SK-N-SH (cell line): ENCODE measurements at regions not wholly inside any gene's neighbourhood (a gene's known extent, or its start where the extent isn't known, plus 50 kb on each side); places are given as distances from the start of the nearest gene placed in this dataset.

Experiments
- CTCF ChIA-PET: fragments of 300-600, 350-600 bp; formaldehyde crosslinking; extraction: SDS; loops from one replicate; lab custom pipeline; 2021; lab: Yijun Ruan, JAX
- POLR2A ChIA-PET: fragments of 350-600 bp; sonication (Branson Sonifier 250); formaldehyde crosslinking; extraction: SDS; loops from one replicate; lab custom pipeline; 2020; ENCODE audit warnings: antibody characterized with exemption, inconsistent platforms; lab: Yijun Ruan, JAX
- DNase-seq: peaks from one replicate; pipeline ENCODE4 v3.0.0; 2012
- H2AFZ ChIP-seq: fragments of 200-600 bp; sonication (generic); 2 replicates; pipeline ENCODE4 v1.8.1; 2016; ENCODE audit warnings: antibody characterized with exemption, mild to moderate bottlenecking, low read depth
- H3F3A ChIP-seq: fragments of 200-600 bp; sonication (generic); replicated peaks from 2 replicates; pipeline ENCODE3; 2016; ENCODE audit warnings: antibody characterized with exemption, mild to moderate bottlenecking; ENCODE audit not compliant: insufficient read depth
- H3K27ac ChIP-seq, 2 experiments: fragments of 200-500 bp in 1 of 2; fragments of 200-600 bp in 1 of 2; sonication (Bioruptor generic) in 1 of 2; sonication (generic), shearing (Covaris generic) in 1 of 2; 2 replicates each; pipeline versions ENCODE4 v1.5.1 to v1.6.1; 2014 to 2016; ENCODE audit warnings: low read depth in 2 of 2, inconsistent platforms in 1 of 2, low read length in 1 of 2, mild to moderate bottlenecking in 1 of 2, mixed read lengths in 1 of 2
- H3K27me3 ChIP-seq: fragments of 200-600 bp; sonication (generic), shearing (Covaris generic); 2 replicates; pipeline ENCODE4 v1.6.1; 2016; ENCODE audit warnings: mixed run types; ENCODE audit not compliant: insufficient read depth
- H3K36me3 ChIP-seq, 2 experiments: fragments of 200-500 bp in 1 of 2; fragments of 200-600 bp in 1 of 2; sonication (Bioruptor generic) in 1 of 2; sonication (generic) in 1 of 2; replicated peaks in 1 of 2; 2 replicates each; pipeline versions ENCODE3 to v1.5.1; 2014 to 2016; ENCODE audit warnings: low read length in 1 of 2, mild to moderate bottlenecking in 1 of 2; ENCODE audit not compliant: insufficient read depth in 2 of 2, control insufficient read depth in 1 of 2
- H3K4me1 ChIP-seq, 2 experiments: fragments of 200-500 bp in 1 of 2; fragments of 200-600 bp in 1 of 2; sonication (Bioruptor generic) in 1 of 2; sonication (generic), shearing (Covaris generic) in 1 of 2; 2 replicates each; pipeline versions ENCODE4 v1.5.1 to v1.6.1; 2014 to 2016; ENCODE audit warnings: low read depth in 1 of 2, low read length in 1 of 2, mixed run types in 1 of 2; ENCODE audit not compliant: insufficient read depth in 2 of 2, control insufficient read depth in 1 of 2
- H3K4me2 ChIP-seq: fragments of 200-600 bp; sonication (generic), shearing (Covaris generic); 2 replicates; pipeline ENCODE4 v1.6.1; 2017; ENCODE audit warnings: mixed run types
- H3K4me3 ChIP-seq, 2 experiments: fragments of 200-500 bp in 1 of 2; fragments of 200-600 bp in 1 of 2; sonication (Bioruptor generic) in 1 of 2; sonication (generic), shearing (Covaris generic) in 1 of 2; 2 replicates each; pipeline versions ENCODE4 v1.5.1 to v1.8.1; 2014 to 2016; ENCODE audit warnings: low read depth in 2 of 2, inconsistent platforms in 1 of 2, low read length in 1 of 2, mild to moderate bottlenecking in 1 of 2, mixed read lengths in 1 of 2, moderate library complexity in 1 of 2
- H3K79me2 ChIP-seq: fragments of 200-600 bp; sonication (generic); 2 replicates; pipeline ENCODE4 v1.8.1; 2017; ENCODE audit warnings: mild to moderate bottlenecking; ENCODE audit not compliant: insufficient read depth
- H3K9ac ChIP-seq: fragments of 200-600 bp; sonication (generic); 2 replicates; pipeline ENCODE4 v1.6.1; 2017; ENCODE audit warnings: mixed run types
- H3K9me2 ChIP-seq: fragments of 200-600 bp; sonication (generic); 2 replicates; pipeline ENCODE4 v1.6.1; 2017; ENCODE audit warnings: mixed run types
- H3K9me3 ChIP-seq: fragments of 200-600 bp; sonication (generic); 2 replicates; pipeline ENCODE4 v1.6.1; 2017; ENCODE audit warnings: mixed run types, mild to moderate bottlenecking, moderate library complexity
- H4K20me1 ChIP-seq: fragments of 200-600 bp; sonication (generic); 2 replicates; pipeline ENCODE4 v1.6.1; 2017; ENCODE audit warnings: mild to moderate bottlenecking, mixed run types; ENCODE audit not compliant: insufficient read depth
- EP300 ChIP-seq, 2 experiments: IDR thresholded peaks; 2 replicates each; pipeline versions ENCODE4 v1.4.0 to v1.6.1; 2012; ENCODE audit warnings: borderline replicate concordance in 1 of 2, low read depth in 1 of 2, low read length in 1 of 2
- FOSL2 ChIP-seq: IDR thresholded peaks from 2 replicates; pipeline ENCODE4 v1.4.0; 2012; ENCODE audit warnings: low read depth, mild to moderate bottlenecking, moderate library complexity, borderline replicate concordance
- FOXJ3 ChIP-seq: sonication (generic); formaldehyde crosslinking; IDR thresholded peaks from 2 replicates; pipeline ENCODE4 v1.5.1; 2020; ENCODE audit warnings: mild to moderate bottlenecking, missing genetic modification reagents
- JUND ChIP-seq: IDR thresholded peaks from 2 replicates; pipeline ENCODE4 v1.4.0; 2012
- MEF2A ChIP-seq: IDR thresholded peaks from 2 replicates; pipeline ENCODE4 v1.4.0; 2012; ENCODE audit warnings: low read depth, borderline replicate concordance
- NFIC ChIP-seq: IDR thresholded peaks from 2 replicates; pipeline ENCODE4 v1.4.0; 2012; ENCODE audit warnings: borderline replicate concordance
- NRF1 ChIP-seq: IDR thresholded peaks from 2 replicates; pipeline ENCODE4 v1.6.1; 2012; ENCODE audit warnings: low read depth, mild to moderate bottlenecking, low read length
- POLR2AphosphoS5 ChIP-seq: IDR thresholded peaks from 2 replicates; pipeline ENCODE4 v1.6.1; 2012; ENCODE audit warnings: low read depth, low read length
- RAD21 ChIP-seq: IDR thresholded peaks from 2 replicates; pipeline ENCODE4 v1.6.1; 2012; ENCODE audit warnings: mild to moderate bottlenecking, low read length
- SMC3 ChIP-seq: IDR thresholded peaks from 2 replicates; pipeline ENCODE4 v1.6.1; 2012; ENCODE audit warnings: low read depth, low read length, improper control_type of control experiment
- WGBS: methylation state at CpG from one replicate; pipeline ENCODE4 v1.1.6; 2017; ENCODE audit warnings: low lambda C conversion rate; 5-methylcytosine and 5-hydroxymethylcytosine counted together
- TF ChIP-seq, protein P1 (sequence below): fragments of 150-350 bp; IDR thresholded peaks from 2 replicates; pipeline ENCODE4 v1.6.1; 2016; ENCODE audit warnings: mild to moderate bottlenecking, low read depth, low read length
- TF ChIP-seq, protein P2 (sequence below): fragments of 200-600 bp; sonication (generic); IDR thresholded peaks from 2 replicates; pipeline ENCODE4 v1.6.1; 2017; ENCODE audit warnings: antibody characterized with exemption, mild to moderate bottlenecking, moderate library complexity
- TF ChIP-seq, protein P3 (sequence below): IDR thresholded peaks from 2 replicates; pipeline ENCODE4 v1.4.0; 2012; ENCODE audit warnings: low read depth, borderline replicate concordance

DNA sequence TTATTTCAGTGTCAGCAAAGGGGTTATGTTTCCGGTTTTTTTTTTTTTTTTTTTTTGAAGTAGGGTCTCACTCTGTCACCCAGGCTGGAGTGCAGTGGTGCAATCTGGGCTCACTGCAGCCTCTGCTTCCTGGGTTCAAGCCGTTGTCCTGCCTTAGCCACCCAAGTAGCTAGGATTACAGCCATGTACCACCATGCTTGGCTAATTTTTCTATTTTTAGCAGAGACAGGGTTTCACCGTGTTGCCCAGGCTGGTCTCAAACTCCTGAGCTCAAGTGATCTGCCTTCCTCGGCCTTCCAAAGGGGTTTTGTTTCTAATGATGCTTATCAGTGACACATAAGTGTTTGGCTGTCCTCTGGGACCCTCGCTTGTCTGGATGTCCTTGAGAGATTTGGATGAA, 235.7 kb upstream of the C2CD4B start (continued):
- TF ChIP-seq, protein P1, sequence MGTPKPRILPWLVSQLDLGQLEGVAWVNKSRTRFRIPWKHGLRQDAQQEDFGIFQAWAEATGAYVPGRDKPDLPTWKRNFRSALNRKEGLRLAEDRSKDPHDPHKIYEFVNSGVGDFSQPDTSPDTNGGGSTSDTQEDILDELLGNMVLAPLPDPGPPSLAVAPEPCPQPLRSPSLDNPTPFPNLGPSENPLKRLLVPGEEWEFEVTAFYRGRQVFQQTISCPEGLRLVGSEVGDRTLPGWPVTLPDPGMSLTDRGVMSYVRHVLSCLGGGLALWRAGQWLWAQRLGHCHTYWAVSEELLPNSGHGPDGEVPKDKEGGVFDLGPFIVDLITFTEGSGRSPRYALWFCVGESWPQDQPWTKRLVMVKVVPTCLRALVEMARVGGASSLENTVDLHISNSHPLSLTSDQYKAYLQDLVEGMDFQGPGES, result no peak
- TF ChIP-seq, protein P2, sequence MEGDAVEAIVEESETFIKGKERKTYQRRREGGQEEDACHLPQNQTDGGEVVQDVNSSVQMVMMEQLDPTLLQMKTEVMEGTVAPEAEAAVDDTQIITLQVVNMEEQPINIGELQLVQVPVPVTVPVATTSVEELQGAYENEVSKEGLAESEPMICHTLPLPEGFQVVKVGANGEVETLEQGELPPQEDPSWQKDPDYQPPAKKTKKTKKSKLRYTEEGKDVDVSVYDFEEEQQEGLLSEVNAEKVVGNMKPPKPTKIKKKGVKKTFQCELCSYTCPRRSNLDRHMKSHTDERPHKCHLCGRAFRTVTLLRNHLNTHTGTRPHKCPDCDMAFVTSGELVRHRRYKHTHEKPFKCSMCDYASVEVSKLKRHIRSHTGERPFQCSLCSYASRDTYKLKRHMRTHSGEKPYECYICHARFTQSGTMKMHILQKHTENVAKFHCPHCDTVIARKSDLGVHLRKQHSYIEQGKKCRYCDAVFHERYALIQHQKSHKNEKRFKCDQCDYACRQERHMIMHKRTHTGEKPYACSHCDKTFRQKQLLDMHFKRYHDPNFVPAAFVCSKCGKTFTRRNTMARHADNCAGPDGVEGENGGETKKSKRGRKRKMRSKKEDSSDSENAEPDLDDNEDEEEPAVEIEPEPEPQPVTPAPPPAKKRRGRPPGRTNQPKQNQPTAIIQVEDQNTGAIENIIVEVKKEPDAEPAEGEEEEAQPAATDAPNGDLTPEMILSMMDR, result no peak

DNA sequence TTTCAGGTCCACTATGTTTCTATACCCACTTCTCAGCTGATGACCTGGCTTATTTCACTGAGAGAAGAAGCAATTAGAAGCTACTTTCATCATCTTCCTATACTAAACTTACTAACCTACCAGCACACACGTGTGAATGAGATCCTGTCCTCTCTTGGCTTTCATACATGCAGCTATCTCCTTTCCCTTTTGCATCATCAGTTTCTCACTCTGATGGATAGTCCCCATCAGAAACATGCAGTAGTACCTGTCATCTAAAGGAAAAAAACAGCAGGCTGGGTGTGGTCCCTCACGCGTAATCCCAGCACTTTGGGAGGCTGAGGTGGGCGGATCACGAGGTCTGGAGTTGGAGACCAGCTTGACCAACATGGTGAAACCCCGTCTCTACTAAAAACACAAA, 237.6 kb upstream of the C2CD4B start:
- Histone ChIP-seq H3K27ac (peak overlapping the region in 1 of 2 experiments; percentile 48; a peak in 2 of 4 replicates), H3K9me3 (peaks cover 10% of the 10 kb centered on the region; the same call in 1 of the 2 replicates), H3K9ac (0 out of 2 replicates have a peak overlapping the region, but pooled peaks have one; percentile 8), H3K79me2 (peaks cover 59% of the 10 kb centered on the region), H3K27me3 (no peaks in the 10 kb centered on the region), H3K9me2 (no peaks in the 10 kb centered on the region), H4K20me1 (no peaks in the 10 kb centered on the region), H3K36me3 (peaks cover 0 to 10% of the 10 kb centered on the region in 2 experiments), H3F3A (peaks cover 4% of the 10 kb centered on the region), H2AFZ (no peak overlapping the region), H3K4me1 (peaks cover 5 to 7% of the 10 kb centered on the region in 2 experiments; a peak in 2 of 4 replicates), H3K4me3 (no peak overlapping the region), H3K4me2 (peak overlapping the region; percentile 35; the same call in 1 of the 2 replicates)
- CTCF ChIA-PET, result interaction anchor here (0.7 to 6.6 kb wide), 2 partner anchors 9 to 11 kb away, joined by 3 to 33 read pairs; no protein-coding TSS in a partner anchor
- POLR2A ChIA-PET, result interaction anchor here (0.5 kb wide), 1 partner anchor 17 kb away, joined by 3 read pairs; no protein-coding TSS in a partner anchor
- 93% methylated on average over 6 of the region's 6 CpGs for WGBS
- TF ChIP-seq POLR2AphosphoS5 (no peak), JUND (no peak), FOSL2 (no peak), MEF2A (no peak), NRF1 (no peak), FOXJ3 (CRISPR knock-in tag) (no peak), RAD21 (no peak), EP300 (IDR thresholded peaks at IDR 0.05; ENCODE audit: borderline replicate concordance in 1 of 2, low read depth in 1 of 2, low read length in 1 of 2) (no peak), SMC3 (no peak), NFIC (no peak)
- TF ChIP-seq, protein P3, sequence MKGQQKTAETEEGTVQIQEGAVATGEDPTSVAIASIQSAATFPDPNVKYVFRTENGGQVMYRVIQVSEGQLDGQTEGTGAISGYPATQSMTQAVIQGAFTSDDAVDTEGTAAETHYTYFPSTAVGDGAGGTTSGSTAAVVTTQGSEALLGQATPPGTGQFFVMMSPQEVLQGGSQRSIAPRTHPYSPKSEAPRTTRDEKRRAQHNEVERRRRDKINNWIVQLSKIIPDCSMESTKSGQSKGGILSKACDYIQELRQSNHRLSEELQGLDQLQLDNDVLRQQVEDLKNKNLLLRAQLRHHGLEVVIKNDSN, result no peak
- no peak for DNase-seq
